GM23338 (cell line): ENCODE measurements at regions not wholly inside any gene's neighbourhood (a gene's known extent, or its start where the extent isn't known, plus 50 kb on each side); places are given as distances from the start of the nearest gene placed in this dataset.

Source experiments
- CREB1 ChIP-seq: fragments of 250-450 bp; sonication (Bioruptor Pico); IDR thresholded peaks from 2 replicates; pipeline ENCODE4 v1.5.0; 2020; ENCODE audit warnings: low read depth, mild to moderate bottlenecking, moderate library complexity
- CTCF ChIP-seq, 2 experiments: fragments of 200-600 bp in 1 of 2; sonication (generic) in 1 of 2; conservative IDR thresholded peaks; 2 replicates each; pipeline versions ENCODE4 v1.5.1 to v1.6.1; 2016 to 2017; ENCODE audit warnings: antibody characterized with exemption in 2 of 2, low read depth in 2 of 2, mild to moderate bottlenecking in 2 of 2, moderate library complexity in 1 of 2
- ETS1 ChIP-seq: IDR thresholded peaks from 2 replicates; pipeline ENCODE4 v1.6.1; 2016; ENCODE audit warnings: antibody characterized with exemption
- EZH2 ChIP-seq: fragments of 200-600 bp; sonication (generic); IDR thresholded peaks from one replicate; pipeline ENCODE4 v1.8.0; 2017; ENCODE audit warnings: antibody characterized with exemption, mild to moderate bottlenecking, low read depth; ENCODE audit not compliant: unreplicated experiment
- EZH2phosphoT487 ChIP-seq: fragments of 200-600 bp; sonication (generic); IDR thresholded peaks from one replicate; pipeline ENCODE4 v1.8.1; 2018; ENCODE audit warnings: antibody characterized with exemption; ENCODE audit not compliant: unreplicated experiment
- JUNB ChIP-seq: IDR thresholded peaks from one replicate; pipeline ENCODE4 v1.6.1; 2016; ENCODE audit warnings: antibody characterized with exemption; ENCODE audit not compliant: unreplicated experiment
- NANOG ChIP-seq: IDR thresholded peaks from 2 replicates; pipeline ENCODE4 v1.6.1; 2016; ENCODE audit warnings: antibody characterized with exemption, borderline replicate concordance
- POLR2AphosphoS5 ChIP-seq: IDR thresholded peaks from 2 replicates; pipeline ENCODE4 v1.6.1; 2016; ENCODE audit warnings: antibody characterized with exemption, low read depth
- REST ChIP-seq: IDR thresholded peaks from one replicate; pipeline ENCODE4 v1.6.1; 2018; ENCODE audit warnings: antibody characterized with exemption; ENCODE audit not compliant: unreplicated experiment
- STAT1 ChIP-seq: IDR thresholded peaks from one replicate; pipeline ENCODE4 v1.6.1; 2016; ENCODE audit warnings: antibody characterized with exemption; ENCODE audit not compliant: unreplicated experiment
- ZNF114 ChIP-seq: fragments of 250-450 bp; sonication (Bioruptor Pico); IDR thresholded peaks from 2 replicates; pipeline ENCODE4 v1.5.0; 2020; ENCODE audit warnings: mild to moderate bottlenecking, moderate library complexity
- ZNF331 ChIP-seq: fragments of 250-450 bp; sonication (Bioruptor Pico); IDR thresholded peaks from 2 replicates; pipeline ENCODE4 v1.5.0; 2020; ENCODE audit warnings: low read depth, mild to moderate bottlenecking, moderate library complexity

GRCh38 chr4:111605111-111605510 is 540.1 kb upstream of the FAM241A start:
- TF ChIP-seq CTCF (conservative IDR thresholded peaks at IDR 0.05; ENCODE audit: low read depth in 2 of 2) (no peak), POLR2AphosphoS5 (no peak), EZH2phosphoT487 (no peak), EZH2 (no peak), REST (no peak), CREB1 (CRISPR knock-in tag) (no peak), ZNF331 (CRISPR knock-in tag) (no peak), JUNB (no peak), ETS1 (no peak), STAT1 (no peak), NANOG (no peak), ZNF114 (CRISPR knock-in tag) (no peak)
